DOHH2 (cell line): ENCODE measurements at regions not wholly inside any gene's neighbourhood (a gene's known extent, or its start where the extent isn't known, plus 50 kb on each side); places are given as distances from the start of the nearest gene placed in this dataset.

Experiments
- EZH2phosphoT487 ChIP-seq: fragments of 200-600 bp; sonication (generic); IDR thresholded peaks from 2 replicates; pipeline ENCODE4 v1.6.1; 2017; ENCODE audit warnings: borderline replicate concordance, mild to moderate bottlenecking, antibody characterized with exemption, low read length, moderate library complexity, mixed read lengths
- TF ChIP-seq, protein P1 (sequence below): fragments of 200-600 bp; sonication (generic); IDR thresholded peaks from one replicate; pipeline ENCODE4 v1.5.1; 2014; ENCODE audit warnings: antibody characterized with exemption, mild to moderate bottlenecking, low read depth, low read length; ENCODE audit not compliant: poor library complexity, severe bottlenecking

- TF ChIP-seq, protein P1, sequence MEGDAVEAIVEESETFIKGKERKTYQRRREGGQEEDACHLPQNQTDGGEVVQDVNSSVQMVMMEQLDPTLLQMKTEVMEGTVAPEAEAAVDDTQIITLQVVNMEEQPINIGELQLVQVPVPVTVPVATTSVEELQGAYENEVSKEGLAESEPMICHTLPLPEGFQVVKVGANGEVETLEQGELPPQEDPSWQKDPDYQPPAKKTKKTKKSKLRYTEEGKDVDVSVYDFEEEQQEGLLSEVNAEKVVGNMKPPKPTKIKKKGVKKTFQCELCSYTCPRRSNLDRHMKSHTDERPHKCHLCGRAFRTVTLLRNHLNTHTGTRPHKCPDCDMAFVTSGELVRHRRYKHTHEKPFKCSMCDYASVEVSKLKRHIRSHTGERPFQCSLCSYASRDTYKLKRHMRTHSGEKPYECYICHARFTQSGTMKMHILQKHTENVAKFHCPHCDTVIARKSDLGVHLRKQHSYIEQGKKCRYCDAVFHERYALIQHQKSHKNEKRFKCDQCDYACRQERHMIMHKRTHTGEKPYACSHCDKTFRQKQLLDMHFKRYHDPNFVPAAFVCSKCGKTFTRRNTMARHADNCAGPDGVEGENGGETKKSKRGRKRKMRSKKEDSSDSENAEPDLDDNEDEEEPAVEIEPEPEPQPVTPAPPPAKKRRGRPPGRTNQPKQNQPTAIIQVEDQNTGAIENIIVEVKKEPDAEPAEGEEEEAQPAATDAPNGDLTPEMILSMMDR: no peak
- no peak for TF ChIP-seq EZH2phosphoT487
These were observed 497.2 kb downstream of the IGSF11 start for GRCh38 chr3:118537454-118537853.
